ENCODE measurements at regions not wholly inside any gene's neighbourhood (a gene's known extent, or its start where the extent isn't known, plus 50 kb on each side); places are given as distances from the start of the nearest gene placed in this dataset.

DNA sequence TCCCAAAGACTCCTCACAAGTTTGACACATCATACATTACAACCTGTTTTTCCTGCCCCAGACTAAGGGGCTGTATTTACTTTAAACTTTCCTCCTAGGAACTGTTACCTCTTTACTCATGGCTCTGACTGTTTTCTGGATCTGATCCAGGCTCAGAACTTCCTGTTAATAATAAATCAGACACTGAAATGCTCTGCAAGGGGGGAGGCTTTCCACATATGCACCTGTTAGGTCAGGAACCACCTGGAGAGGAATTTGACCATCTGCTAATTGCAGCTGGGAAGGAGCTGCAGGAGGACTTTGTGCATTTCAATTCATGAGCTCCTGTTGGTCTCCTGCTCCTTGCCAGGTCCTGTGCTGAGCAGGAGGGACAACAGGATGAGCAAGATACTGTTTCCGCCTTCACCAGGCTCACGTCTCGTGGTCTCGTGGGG is 476.9 kb upstream of the CDH5 start:
- DNase-seq (ENCODE audit: low read depth in 4 of 4, low spot score in 3 of 4) = peak; percentile 24 to 50 (median 36)

DNA sequence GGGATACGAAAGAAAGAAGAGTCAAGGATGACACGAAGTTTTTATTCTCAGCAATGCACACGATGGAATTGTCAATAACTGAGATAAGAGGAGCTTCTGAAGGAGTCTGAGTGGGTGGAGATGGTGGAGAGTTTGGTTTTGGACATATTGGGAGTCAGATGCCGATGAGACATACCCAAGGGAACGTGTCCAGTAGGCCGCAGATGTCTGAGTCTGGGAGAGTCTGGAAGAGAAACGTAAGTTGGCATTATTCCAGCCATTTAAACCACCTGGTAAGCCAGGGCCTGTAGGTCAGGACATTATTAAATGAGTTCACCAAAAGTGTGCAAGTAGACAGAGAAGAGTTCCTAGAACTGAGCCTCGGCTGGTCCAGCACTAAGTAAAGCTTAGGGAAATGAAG is 478.3 kb upstream of the CDH5 start:
- no peak for DNase-seq (ENCODE audit: low read depth in 4 of 4, low spot score in 3 of 4)

DNA sequence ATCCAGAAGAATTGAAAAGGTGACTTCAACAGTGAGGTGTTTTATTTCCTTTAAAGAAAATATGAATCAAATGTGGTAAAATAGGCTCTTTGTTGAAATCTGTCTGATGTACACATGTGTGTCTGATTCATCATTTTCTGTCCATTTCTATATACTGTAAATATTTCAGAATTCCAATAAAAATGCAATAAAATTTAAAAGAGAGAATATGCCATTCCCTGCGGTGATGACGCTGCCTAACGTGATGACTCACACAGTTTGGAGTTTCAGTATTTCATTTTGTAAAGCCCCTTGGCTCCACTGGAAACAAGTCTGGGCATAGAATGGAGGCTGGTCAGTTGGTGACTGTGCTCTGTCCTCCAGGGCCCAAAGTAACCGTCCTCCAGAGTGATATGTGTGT is 482.5 kb upstream of the CDH5 start:
- DNase-seq (ENCODE audit: low read depth in 4 of 4, low spot score in 3 of 4) = no peak

DNA sequence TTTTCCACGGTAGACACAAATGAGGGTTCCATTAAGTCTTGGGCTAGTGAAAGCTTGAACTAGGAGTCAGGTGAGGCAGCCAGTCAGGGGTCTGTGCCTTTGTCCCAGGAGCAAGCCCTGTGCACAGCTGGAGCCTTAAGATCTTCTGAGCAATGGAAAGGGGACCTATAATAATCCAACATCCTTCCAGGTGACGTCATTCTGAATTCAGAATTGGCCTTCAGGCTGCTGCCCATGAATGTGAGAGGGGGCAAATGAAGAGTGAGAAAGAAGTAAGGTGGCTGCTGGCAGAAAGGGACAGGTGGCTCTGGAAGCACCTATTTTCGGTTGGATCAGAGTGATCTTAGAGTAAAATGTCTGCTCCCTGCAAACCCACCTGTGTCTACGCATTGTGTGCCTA is 488.1 kb upstream of the CDH5 start:
- DNase-seq (ENCODE audit: low read depth in 4 of 4, low spot score in 3 of 4) = no peak

DNA sequence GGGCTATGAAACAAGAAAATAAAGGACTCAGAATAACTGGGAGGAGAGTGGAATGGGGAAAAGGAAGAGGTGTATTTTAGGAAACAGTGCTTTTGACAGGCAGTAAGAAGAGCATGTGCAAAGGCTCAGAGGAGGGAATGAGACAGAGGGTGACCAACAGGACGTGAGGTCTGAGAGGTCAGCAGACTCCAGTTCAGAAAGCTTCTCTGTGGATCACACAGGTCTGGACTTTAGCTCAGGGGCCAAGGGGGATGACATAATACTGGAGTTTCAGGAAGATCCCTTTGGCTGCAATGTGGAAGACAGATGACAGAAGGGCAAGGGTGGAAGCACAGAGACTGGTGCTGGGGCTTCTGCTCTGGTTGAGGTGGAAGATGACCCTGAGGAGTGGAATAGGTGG is 489.9 kb upstream of the CDH5 start:
- DNase-seq (ENCODE audit: low read depth in 4 of 4, low spot score in 3 of 4) = no peak

DNA sequence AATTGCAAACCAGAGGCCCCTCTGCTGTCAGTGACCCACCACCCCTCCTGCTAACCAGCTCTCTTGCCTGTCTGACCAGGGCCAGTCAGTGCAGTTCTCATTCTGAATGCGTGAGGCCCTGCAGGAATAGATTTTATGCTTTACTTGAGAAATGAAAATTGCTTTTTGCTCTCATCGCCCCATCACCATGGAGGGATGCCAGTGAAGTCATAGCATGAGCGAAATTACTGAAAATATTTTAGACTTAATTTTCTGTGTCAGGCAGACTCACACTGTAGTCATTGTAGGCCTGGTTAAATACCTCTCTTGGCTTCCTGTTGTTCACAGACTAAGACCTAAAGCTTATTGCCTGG is 490.5 kb upstream of the CDH5 start:
- no peak for DNase-seq (ENCODE audit: low read depth in 4 of 4, low spot score in 3 of 4)

DNA sequence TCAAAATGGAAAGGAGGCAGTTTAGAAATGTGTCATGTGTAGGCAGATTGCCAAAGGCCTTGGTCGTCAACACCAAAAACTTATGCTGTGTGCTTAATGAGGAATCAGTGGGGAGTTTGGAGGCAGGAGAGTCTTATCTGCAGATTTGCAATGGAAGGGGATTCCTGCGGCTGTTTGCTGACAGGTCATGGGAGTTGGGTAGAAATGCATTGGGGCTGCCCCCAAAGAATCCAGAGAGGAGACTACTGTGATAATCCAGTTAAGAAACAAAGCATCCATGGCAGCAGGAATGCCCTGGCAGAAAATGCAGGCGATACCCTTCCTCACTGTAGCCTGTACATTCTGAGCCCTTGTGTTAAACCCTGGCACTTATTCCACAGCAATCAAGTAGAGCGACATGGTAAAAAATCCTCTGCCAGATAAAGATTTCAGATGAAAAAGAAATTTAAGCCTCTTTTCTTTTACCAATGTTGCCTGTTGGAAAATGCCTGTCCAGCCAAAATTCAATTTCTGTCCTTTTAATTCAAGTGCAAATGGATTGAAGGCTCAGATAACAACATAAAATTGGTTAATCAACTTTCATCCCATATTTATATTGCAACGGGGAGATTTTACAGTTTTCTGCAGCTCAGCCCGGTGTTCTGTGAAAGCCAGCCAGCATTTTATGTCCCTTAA is 491.0 kb upstream of the CDH5 start:
- DNase-seq (ENCODE audit: low read depth in 4 of 4, low spot score in 3 of 4) = no peak

DNA sequence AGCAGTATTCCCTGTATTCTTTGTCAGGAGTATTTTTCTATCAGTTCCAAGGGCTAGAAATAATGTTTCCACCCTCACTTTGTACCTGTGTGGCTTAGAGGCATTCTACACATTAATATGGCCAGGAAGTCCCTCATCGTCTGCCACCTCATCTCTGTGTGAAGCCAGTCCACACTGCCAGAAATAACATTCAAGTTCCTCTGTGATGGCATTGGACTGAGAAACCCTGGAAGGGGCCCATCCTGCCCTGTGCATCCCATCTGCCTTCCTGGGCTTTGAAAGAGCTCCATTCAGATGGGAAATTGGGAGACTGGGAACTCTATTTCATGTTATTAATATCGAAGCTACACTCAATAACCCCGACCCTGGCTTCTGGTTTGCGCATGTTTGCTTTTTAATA is 497.2 kb upstream of the CDH5 start:
- no peak for DNase-seq (ENCODE audit: low read depth in 4 of 4, low spot score in 3 of 4)

DNA sequence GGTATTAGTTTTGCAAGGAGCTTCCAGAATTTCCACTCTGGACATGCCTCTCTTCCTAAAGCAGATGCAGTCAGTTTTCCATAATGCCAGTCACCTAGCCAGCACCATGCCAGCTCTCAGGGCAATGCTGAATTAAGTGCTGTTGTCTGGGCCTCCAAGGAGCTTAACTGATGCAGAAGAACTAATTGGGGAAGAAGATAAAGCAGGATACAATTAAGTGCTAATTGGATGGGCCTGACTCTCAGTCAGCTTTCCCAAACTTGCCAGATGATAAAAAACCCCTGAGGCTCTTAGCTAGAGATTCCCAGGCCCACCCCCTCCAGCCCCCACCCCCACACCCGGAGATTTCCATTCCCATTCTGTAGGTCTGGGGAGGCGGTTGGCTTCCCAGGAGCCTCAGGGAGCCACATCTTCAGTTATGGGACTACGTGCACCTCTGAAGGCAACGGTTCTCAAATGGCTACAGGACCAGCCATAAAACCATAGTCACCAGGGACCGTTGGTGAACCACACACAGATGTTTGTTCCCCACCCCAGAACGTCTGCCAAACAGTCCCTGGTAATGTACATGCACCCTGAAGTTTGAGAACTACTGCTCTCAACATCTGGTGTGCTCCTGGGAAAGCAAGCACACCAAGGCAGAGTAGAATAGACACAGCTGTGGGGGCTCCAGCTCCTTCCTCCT is 499.1 kb upstream of the CDH5 start:
- no peak for DNase-seq (ENCODE audit: low read depth in 4 of 4, low spot score in 3 of 4)

DNA sequence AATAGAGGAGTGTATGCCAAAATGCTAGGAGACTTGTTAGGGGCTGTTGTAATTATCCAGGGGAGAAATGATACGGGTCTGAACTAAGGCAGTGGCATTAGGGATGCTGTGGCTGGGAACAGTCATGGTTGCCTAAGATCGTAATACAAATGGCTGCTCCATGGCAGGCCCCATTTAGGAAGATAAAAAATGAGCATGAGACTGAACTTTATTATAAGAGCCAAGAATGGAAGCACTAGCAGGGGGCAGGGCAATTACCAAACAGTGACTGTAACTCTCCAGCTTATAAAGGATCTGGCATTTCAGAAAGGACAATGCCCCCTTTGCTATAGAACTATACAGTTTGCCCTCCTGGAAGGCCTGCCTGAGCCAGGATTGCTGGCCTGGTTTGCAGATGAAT is 503.3 kb upstream of the CDH5 start:
- DNase-seq (ENCODE audit: low read depth in 4 of 4, low spot score in 3 of 4) = no peak

DNA sequence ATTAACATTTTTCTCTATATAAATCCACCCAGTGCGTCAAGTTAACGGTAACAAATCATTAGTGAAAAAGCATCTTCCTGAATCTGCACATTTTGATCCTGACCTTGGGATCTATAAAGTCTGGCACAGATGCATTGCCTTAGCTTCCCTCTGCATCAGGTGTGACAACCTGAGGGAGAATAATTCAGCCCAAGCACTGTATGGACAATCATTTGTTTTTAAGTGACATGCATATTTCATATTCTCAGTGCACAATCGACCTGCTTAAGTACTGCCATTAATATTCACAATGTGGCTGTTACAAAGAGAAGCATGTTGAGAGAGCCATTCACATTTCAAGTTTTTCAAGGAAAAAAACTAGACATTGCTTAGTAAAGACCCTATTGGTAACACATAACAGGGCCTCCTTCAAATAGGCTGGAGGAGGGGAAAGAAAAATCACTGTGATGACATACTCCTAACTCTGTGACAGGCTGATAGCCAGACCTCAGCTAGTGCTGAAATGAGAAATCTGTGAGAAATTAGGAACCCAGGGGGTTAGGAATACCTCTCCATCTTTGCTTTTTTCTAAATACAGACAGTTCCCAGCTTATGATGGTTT is 505.3 kb upstream of the CDH5 start:
- no peak for DNase-seq (ENCODE audit: low read depth in 4 of 4, low spot score in 3 of 4)

DNA sequence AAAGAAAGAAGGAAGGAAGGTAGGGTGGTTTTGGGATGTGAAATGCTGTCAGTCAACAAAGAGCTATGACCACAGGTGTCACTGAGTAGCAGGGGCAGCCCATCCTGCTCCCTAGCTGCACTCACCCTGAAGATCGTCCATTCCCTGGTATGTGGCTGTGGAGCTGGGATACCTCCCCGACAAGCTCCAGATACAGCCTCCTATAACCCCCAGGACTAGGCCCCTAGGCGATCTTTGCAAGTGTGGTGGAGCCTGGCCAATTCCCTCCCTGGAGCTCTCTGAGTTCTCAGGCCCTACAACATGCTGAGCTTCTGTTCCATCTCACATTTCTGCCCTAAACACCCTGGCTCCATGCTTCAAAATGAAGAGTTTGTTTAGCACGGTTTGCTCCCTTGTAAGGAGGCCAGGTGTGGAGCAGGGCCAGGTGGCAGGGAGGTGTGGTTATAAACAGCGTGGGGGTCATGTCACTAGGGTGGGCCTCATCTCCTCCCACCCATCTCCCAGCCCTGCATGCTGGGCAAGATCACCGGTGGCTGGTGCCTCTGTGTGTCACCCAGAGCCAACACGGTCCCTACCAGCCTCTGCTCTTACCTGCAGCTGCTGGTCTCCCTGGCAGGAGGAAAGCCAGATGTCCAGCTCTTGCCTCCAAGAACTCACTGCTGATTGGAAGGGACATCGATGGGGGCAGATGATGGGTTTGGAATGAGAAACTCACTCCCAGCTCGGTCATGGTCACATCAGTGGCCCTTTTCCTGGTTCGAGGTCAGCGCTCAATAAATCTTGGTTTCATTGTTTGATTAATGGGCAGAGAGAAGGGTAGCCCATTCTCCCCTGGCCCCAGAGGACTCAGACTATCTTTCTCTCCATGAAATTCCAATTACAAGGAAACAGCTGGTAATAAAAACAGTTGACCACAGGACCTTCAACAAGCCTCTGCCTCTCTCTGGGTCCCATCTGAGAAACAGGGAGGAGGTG is 511.0 kb upstream of the CDH5 start:
- no peak for DNase-seq (ENCODE audit: low read depth in 4 of 4, low spot score in 3 of 4)

DNA sequence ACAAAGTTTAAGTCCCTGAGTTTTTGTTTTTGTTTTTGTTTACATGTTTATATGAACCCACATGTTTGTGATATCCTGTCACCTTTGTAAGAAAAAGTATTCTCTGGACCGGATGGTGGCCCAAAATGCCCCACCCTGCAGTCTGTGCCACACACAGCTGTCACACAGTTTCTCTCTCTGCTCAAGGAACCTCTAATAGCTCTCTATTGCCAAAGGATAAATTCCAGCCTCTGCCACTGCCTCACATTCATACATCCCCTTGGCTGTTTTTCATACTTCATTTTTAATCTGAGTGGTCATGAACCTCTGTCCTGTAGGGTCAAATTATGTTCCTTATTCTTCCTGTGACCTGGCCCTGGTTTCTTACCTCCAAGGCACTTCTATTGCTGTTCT is 520.3 kb upstream of the CDH5 start:
- no peak for DNase-seq (ENCODE audit: low read depth in 4 of 4, low spot score in 3 of 4)

DNA sequence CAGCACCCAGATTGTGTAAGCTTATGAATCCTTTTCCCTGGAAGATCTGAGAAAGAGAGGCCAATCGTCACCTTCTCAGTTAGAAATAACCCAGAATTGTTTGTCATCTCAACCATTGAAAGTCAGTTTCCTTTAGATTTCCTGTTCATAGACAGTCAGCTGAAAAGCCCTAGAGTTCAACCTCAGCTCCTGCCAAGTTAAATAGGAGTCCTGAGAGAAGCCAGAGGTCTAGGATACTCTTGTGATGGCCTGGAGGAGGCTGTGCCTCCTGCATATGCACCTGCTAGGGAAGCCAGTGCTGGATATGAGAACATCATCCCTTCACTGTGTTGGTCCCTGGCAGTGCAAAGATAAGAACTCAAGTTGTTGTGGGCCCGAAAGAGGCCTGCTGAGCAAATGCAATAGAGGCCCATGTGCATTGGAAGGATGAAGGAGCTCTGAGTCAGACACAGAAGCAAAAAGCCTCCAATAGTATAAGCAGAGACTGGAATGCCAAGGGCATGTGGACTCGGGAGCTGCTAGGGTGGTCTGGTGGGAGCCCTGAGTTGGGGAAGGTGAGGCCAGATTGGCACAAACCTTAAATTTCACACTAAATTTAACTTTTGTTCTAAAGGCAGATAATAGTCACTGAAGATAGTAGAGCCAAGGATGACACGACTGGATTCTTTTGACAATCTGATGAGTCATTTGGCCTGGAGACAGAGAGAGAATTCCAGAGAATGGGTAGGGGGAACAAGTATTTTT is 520.9 kb upstream of the CDH5 start:
- DNase-seq (ENCODE audit: low read depth in 4 of 4, low spot score in 3 of 4) = no peak

DNA sequence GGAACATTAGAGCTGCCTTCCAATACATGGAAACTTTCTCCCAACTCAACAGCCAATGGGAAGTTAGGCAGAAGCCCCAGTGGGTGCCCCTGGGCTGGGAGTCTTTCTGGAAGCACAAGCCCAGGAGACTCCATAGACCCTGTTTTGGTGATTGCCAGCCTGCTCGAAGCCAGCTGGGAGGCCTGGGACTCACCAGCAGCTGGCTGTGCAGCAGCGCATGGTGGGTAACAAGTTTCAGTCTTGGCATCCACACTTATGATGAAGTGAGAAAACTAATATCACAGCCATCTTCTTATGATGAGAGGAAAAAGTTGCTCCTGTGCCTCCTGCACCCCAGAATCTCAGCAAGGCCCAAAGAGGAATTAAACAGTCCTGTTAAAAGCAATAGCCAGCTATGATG is 522.5 kb upstream of the CDH5 start:
- DNase-seq (ENCODE audit: low read depth in 4 of 4, low spot score in 3 of 4) = no peak

DNA sequence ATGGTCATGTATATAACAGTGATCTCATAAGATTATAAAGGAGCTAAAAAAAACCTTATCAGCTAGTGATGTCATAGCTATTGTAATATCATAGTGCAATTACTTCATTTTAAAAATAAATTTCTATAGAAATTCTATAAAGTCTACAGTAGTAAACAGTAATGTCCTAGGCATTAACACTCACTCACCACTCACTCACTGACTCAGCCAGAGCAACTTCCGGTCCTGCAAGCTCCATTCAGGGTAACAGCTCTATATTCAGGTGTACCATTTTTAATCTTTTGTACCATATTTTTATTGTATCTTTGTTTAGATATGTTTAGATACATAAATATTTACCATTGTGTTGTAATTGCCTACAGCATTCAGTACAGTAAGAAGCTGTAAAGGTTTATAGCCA is 524.4 kb upstream of the CDH5 start:
- no peak for DNase-seq (ENCODE audit: low read depth in 4 of 4, low spot score in 3 of 4)

DNA sequence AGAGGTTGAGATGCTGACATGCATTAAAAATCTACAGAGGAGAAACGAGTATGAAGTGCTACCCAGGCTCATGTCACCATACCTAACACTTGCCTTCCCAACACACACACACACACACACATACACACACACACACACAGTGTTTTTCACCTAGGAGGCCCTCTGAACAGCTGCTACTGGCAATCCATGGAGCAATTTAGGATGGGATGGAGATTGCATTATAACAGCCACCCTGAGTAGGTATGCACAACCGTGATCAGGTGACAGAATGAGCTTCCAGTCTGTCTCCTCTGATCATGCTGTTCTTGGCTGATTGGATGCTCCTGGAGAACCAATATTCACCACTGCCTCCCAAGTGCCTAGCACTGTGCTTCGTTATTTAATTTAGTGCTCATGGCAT is 528.5 kb upstream of the CDH5 start:
- DNase-seq (ENCODE audit: low read depth in 4 of 4, low spot score in 3 of 4) = no peak

DNA sequence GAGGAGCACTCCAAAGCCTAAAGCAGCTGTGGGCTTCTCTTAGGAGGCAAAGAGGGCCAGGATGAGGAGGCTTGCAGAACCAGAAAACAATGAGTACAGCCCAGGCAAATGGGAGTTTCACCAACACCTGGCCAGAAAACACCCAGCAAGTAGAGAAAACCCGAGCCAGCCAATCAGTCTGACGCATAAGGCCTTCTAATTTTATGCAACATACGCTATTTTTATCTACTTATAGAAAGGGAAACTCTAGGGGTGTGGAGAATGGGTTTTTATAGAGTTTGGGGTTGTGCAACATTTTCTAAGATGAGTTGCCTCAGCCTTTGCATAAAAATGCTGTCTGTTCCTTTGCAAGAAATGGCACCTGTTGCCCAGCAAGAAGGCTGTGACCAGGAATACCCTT is 529.0 kb upstream of the CDH5 start:
- no peak for DNase-seq (ENCODE audit: low read depth in 4 of 4, low spot score in 3 of 4)

DNA sequence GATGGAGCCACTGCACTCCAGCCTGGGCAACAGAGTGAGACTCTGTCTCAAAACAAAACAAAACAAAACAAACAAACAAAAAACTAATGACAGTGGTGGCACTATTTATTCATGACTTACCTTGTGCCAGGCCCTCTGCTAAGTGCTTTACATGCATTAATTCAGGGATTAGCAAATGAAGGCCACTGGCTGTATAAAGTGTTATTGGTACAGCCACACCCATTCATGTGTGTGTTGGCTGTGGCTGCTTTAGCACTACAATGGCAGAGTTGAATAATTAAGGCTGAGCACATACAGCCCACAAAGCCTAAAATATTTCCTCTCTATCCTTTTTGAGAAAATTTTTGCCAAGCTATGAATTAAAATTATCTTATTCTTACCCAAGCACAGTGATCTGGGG is 531.8 kb upstream of the CDH5 start:
- DNase-seq (ENCODE audit: low read depth in 4 of 4, low spot score in 3 of 4) = no peak

DNA sequence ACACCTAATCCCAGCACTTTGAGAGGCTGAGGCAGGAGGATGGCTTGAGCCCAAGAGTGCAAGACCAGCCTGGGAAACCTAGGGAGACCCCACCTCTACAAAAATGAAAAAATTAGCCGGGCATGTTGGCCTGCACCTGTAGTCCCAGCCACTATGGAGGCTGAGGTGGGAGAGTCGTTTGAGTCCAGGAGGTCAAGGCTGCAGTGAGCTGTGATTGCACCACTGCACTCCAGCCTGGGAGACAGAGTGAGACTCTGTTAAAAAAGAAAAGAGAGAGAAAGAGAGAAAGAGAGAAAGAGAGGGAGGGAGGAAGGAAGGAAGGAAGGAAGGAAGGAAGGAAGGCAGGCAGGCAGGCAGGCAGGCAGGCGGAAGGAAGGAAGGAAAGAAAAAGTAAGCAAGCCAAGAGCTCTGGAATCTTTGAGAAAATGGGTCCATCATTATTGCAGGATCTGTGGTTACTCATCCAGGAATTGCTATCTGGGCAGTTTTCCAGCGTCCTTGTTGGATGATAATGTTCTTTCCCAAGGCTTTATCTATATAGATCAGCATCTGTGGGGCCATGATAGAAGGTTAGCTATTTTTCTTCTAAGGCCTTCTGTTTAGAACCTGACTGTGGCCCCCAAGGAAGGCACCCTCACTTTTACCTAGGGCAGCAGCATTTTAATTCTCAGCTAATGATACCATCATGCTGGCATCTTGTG is 533.2 kb upstream of the CDH5 start:
- DNase-seq (ENCODE audit: low read depth in 4 of 4, low spot score in 3 of 4) = no peak
